SU-DHL-6 (cell line): ENCODE measurements at regions not wholly inside any gene's neighbourhood (a gene's known extent, or its start where the extent isn't known, plus 50 kb on each side); places are given as distances from the start of the nearest gene placed in this dataset.

ENCODE experiments used
- H2AFZ ChIP-seq: fragments of 200-600 bp; sonication (generic); 2 replicates; pipeline ENCODE4 v1.6.1; 2014; ENCODE audit warnings: low read depth, mild to moderate bottlenecking, moderate library complexity, mixed read lengths, antibody characterized with exemption, low read length; ENCODE audit not compliant: severe bottlenecking
- H3F3A ChIP-seq: fragments of 200-600 bp; shearing (Covaris generic); 2 replicates; pipeline ENCODE4 v1.6.0; 2016; ENCODE audit warnings: antibody characterized with exemption, mild to moderate bottlenecking; ENCODE audit not compliant: insufficient read depth
- H3K27ac ChIP-seq: fragments of 200-600 bp; sonication (generic); 2 replicates; pipeline ENCODE4 v1.5.1; 2016; ENCODE audit warnings: low read depth, mild to moderate bottlenecking, low read length, moderate library complexity, mixed read lengths
- H3K27me3 ChIP-seq: fragments of 200-600 bp; sonication (generic), shearing (Covaris generic); 2 replicates; pipeline ENCODE4 v1.6.0; 2014; ENCODE audit warnings: mild to moderate bottlenecking, low read length
- H3K36me3 ChIP-seq: fragments of 200-600 bp; sonication (generic); 2 replicates; pipeline ENCODE4 v1.6.1; 2014; ENCODE audit warnings: mild to moderate bottlenecking, low read length, mixed read lengths
- H3K4me2 ChIP-seq: fragments of 300-600, 200-600 bp; shearing (Covaris generic), sonication (generic); 2 replicates; pipeline ENCODE4 v1.6.0; 2014; ENCODE audit warnings: low read length, low read depth, mild to moderate bottlenecking; ENCODE audit not compliant: poor library complexity, severe bottlenecking
- H3K4me3 ChIP-seq: fragments of 200-600 bp; sonication (generic); 2 replicates; pipeline ENCODE4 v1.5.1; 2014; ENCODE audit warnings: antibody characterized with exemption, low read length, mild to moderate bottlenecking, mixed read lengths; ENCODE audit not compliant: insufficient read depth, poor library complexity, severe bottlenecking
- H3K79me2 ChIP-seq: fragments of 200-600 bp; sonication (generic); 2 replicates; pipeline ENCODE4 v1.6.1; 2014; ENCODE audit warnings: mild to moderate bottlenecking, low read length, moderate library complexity; ENCODE audit not compliant: insufficient read depth
- H3K9ac ChIP-seq: fragments of 200-600 bp; sonication (generic); 2 replicates; pipeline ENCODE4 v1.7.0; 2014; ENCODE audit warnings: mild to moderate bottlenecking, low read length
- H3K9me2 ChIP-seq: fragments of 200-600 bp; sonication (generic); replicated peaks from 2 replicates; pipeline ENCODE4 v1.6.1; 2014; ENCODE audit warnings: low read length; ENCODE audit not compliant: insufficient read depth
- H3K9me3 ChIP-seq: fragments of 200-600 bp; sonication (generic); 2 replicates; pipeline ENCODE4 v1.6.1; 2014; ENCODE audit warnings: low read length, mixed read lengths; ENCODE audit not compliant: insufficient read depth
- H4K20me1 ChIP-seq: fragments of 200-600 bp; sonication (generic); 2 replicates; pipeline ENCODE4 v1.6.1; 2014; ENCODE audit warnings: low read depth, mild to moderate bottlenecking, antibody characterized with exemption, low read length, moderate library complexity, mixed read lengths
- EZH2phosphoT487 ChIP-seq: fragments of 200-600 bp; sonication (generic), shearing (Covaris generic); conservative IDR thresholded peaks from 2 replicates; pipeline ENCODE4 v1.6.1; 2018; ENCODE audit warnings: mild to moderate bottlenecking, antibody characterized with exemption, low read length, moderate library complexity, mixed read lengths
- TF ChIP-seq, protein P1 (sequence below): fragments of 200-600 bp; sonication (generic); IDR thresholded peaks from one replicate; pipeline ENCODE4 v1.5.1; 2017; ENCODE audit warnings: antibody characterized with exemption, mild to moderate bottlenecking, low read length, moderate library complexity; ENCODE audit not compliant: insufficient read depth, poor library complexity, severe bottlenecking

DNA sequence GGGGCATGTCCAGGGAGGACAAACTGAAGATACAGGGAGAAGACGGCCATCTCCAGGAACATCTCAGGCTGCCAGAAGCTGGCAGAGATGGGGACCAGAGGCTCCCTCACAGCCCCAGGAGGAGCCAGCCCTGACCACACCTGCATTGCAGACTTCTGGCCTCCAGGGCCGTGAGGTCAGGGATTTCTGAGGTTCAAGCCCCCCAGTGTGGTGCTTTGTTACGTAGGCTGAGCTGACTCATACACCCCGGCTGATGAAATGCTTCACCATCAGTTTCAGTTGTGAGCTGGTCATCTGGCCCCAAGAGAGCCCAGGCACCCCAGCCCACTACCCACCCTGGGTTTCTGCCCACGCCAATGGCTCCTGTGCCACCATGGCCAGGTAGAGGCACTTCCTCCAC lies 106.4 kb downstream of the SIK1 start:
- Histone ChIP-seq H3K4me3 (no peak overlapping the region), H3K9ac (no peak overlapping the region), H3K27me3 (no peaks in the 10 kb centered on the region), H4K20me1 (no peaks in the 10 kb centered on the region), H2AFZ (no peak overlapping the region), H3K9me3 (no peaks in the 10 kb centered on the region), H3F3A (no peaks in the 10 kb centered on the region), H3K79me2 (no peaks in the 10 kb centered on the region), H3K9me2 (no peaks in the 10 kb centered on the region), H3K36me3 (no peaks in the 10 kb centered on the region), H3K4me2 (no peak overlapping the region), H3K27ac (no peak overlapping the region)
- TF ChIP-seq, protein P1, sequence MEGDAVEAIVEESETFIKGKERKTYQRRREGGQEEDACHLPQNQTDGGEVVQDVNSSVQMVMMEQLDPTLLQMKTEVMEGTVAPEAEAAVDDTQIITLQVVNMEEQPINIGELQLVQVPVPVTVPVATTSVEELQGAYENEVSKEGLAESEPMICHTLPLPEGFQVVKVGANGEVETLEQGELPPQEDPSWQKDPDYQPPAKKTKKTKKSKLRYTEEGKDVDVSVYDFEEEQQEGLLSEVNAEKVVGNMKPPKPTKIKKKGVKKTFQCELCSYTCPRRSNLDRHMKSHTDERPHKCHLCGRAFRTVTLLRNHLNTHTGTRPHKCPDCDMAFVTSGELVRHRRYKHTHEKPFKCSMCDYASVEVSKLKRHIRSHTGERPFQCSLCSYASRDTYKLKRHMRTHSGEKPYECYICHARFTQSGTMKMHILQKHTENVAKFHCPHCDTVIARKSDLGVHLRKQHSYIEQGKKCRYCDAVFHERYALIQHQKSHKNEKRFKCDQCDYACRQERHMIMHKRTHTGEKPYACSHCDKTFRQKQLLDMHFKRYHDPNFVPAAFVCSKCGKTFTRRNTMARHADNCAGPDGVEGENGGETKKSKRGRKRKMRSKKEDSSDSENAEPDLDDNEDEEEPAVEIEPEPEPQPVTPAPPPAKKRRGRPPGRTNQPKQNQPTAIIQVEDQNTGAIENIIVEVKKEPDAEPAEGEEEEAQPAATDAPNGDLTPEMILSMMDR = no peak
- no peak for TF ChIP-seq EZH2phosphoT487

DNA sequence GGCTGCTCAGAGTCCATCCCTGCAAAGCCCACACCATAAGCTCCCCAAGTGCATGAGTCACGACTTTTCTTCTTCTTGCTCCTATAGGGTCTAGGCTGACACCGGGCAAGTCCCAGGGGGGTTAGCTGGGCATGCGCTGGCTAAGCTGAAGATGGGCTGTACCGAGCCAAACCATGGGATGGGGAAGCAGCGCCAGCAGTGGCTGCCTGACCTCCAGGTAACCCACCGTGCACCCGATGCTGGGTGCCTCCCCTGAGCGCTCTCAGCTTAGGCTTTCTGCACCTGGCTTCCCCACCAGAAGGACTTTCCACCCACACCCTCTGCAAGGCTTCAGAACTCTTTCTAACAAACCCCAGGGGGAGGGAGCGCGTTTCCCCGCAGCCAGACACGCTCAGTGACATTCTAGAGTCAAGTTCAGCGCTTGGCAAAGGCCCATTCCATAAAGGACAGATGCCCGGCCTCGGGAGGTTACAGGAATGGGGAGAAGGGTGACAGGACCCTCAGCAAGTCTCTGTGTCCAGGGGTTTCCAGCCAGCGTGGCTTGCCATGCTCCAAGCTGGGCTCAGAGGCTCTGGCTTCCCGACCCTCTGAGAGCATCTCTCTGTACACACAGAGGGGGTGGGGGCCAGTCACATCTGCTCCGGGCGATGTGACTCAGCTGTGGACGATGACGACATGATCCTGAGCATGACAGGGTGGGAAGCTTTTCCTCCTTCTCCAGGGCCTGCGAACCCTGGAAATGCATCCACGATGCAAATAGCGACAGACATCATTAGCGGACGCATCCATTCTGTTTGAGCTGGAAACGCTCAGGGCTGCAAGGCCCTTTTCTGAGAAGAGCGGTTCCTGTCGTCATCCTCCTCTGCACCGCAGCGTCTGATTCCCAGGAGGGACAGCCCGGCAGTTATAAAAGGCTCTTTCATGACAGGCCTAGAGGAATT lies 107.8 kb downstream of the SIK1 start:
- Histone ChIP-seq H3K27ac (no peak overlapping the region), H2AFZ (no peak overlapping the region), H4K20me1 (no peaks in the 10 kb centered on the region), H3K36me3 (no peaks in the 10 kb centered on the region), H3F3A (no peaks in the 10 kb centered on the region), H3K79me2 (no peaks in the 10 kb centered on the region), H3K9me3 (no peaks in the 10 kb centered on the region), H3K4me3 (no peak overlapping the region), H3K9ac (no peak overlapping the region), H3K4me2 (no peak overlapping the region), H3K9me2 (no peaks in the 10 kb centered on the region), H3K27me3 (no peaks in the 10 kb centered on the region)
- TF ChIP-seq, protein P1 = no peak
- no peak for TF ChIP-seq EZH2phosphoT487

DNA sequence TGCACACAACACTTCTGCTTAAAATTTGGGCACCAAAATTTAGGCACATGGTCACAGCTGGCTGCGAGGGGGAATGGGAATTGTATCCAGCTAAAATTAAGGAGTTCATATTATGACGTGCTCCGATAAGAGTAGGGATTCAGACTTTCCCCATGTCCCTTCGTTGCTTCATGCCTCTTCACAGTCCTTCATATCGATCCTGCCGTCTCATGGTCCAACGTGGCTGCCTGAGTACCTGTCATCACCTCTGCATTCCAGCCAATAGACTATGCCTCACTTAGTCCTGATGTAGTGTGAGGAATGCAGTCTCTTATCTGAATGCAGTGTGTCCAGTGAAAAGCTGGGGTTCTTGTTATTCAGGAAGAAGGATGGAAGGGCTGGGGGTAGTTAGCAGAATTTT lies 108.6 kb downstream of the SIK1 start:
- Histone ChIP-seq H2AFZ (no peak overlapping the region), H3K9ac (no peak overlapping the region), H3F3A (no peaks in the 10 kb centered on the region), H3K27me3 (no peaks in the 10 kb centered on the region), H3K27ac (no peak overlapping the region), H3K36me3 (no peaks in the 10 kb centered on the region), H3K4me2 (no peak overlapping the region), H3K4me3 (no peak overlapping the region), H3K9me2 (no peaks in the 10 kb centered on the region), H3K9me3 (no peaks in the 10 kb centered on the region), H3K79me2 (no peaks in the 10 kb centered on the region), H4K20me1 (no peaks in the 10 kb centered on the region)
- TF ChIP-seq, protein P1 = no peak
- TF ChIP-seq EZH2phosphoT487 = no peak
